ENCODE measurements at regions not wholly inside any gene's neighbourhood (a gene's known extent, or its start where the extent isn't known, plus 50 kb on each side); places are given as distances from the start of the nearest gene placed in this dataset.

DNA sequence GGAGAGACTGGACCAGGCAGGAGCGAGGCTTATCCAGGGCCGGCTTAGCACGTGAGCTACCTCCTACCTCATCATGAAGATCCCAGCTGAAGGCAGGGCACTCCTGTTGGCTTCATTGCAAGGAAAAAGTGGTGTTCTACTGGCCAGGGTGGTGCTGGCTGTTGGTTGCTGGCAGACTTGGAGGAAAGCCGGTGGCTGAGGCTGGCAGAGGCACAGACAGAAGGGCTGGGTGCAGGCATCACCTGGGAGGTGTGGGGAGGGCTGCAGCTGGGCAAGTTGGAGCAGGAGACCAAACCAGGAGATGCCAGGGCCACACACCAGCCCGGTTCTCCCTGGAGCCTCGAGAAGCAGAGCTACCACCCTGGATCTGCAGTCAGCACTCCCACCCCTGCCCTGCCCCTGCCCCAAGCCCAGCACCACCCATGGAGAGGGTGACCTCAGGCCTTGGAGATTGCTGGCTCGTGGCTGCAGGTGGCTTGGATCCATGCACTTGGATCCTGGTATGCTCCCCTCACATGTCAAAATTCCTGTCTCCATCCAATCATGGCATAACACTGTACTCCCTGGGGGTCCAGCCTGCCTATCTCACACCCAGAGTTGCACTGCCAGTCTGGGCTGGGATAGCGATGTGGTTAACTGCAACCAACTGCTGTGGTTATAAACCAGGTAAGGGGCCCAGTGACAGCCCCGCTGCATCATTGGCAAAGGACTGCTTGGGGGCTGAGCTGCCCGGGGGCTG lies 49.7 kb downstream of the GLI2 start:
- DNase-seq: no peak

DNA sequence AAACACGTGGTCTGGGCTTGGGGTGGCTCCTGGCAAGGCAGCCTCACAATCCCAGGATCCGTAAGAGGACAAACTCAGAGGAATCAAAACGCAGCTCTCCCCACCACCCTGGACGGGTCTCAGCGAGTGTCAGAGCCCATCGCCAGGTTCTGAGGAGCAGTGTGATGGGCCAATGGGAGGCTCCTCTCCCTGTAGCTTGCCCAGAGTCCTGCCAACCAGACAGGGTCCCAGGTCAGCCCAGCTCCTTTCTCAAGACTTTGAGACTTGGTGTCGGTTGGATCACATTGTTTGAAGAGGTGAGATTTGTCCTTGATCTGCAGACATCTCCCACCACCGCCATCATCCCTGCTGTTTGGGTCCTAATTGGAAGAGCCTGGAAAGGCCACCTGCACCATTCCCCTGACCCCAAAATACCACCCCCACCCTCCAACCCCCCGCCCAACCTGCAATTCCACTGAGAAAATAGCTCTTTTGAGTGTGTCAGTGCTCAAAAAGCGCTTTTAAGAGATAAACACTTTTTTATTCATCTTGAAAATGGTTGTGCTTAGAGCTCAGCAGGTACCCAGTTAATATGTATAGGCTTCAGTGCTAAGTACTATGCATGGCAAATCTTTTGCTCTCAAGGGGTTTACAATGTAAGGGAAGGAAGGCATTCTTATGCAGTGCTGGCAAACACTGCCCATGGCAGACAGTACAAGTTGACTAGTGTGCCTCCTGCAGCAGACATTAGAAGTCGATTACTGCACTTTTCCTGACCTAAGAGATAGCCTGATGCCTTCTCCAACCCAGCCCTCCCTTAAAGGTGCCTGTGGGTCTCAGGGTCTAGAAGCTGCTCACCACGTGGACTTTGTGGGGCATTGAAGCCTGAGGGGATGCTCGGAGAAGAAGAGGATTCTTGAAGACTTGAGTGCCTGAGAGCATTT lies 50.6 kb downstream of the GLI2 start:
- no peak for DNase-seq

GRCh38 chr2:120787111-120787821 lies 51.6 kb downstream of the GLI2 start:
- peak in 1 of 51 donors; percentile 14 for DNase-seq

GRCh38 chr2:120787822-120788700 lies 52.4 kb downstream of the GLI2 start:
- no peak for DNase-seq

GRCh38 chr2:120791243-120791961 lies 55.7 kb downstream of the GLI2 start:
- DNase-seq: no peak

DNA sequence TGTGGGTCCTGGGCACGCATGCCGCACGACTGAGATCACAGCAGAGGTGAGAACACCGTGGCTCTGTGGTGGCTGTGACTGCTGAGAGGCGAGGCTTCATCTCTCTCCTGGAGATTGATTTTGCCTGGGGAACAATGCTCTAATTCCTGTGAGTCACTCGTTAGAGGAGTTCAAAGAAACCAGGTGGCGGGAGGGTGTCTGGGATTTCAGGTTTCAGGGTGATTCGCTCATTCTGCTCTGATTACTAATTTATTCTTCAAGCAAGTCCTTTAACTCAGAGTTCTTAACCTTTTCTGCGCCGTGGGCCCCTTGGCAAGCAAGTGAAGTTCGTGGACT lies 56.3 kb downstream of the GLI2 start:
- DNase-seq: peak in 2 of 51 donors; percentile 4 to 36

GRCh38 chr2:120793682-120794403 lies 58.2 kb downstream of the GLI2 start:
- no peak for DNase-seq

DNA sequence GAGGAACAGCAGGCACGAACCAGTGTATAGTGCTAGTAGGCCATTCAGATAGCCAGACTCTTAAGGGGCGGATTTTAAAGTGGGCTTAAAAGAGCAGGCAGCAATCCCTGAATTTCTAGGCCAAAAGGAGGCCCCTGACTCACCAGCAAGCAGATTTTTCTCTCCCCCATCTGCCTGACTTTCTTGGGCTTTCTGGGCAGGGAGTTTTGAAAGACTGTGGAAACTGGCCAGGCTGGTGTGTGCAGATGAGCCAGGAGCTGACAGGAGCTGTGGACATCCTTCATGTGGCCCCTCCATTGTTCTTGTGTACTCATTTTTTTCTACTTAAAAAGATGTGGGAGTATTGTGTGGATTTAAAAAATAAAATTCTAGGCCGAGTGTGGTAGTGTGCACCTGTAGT lies 59.0 kb downstream of the GLI2 start:
- peak in 1 of 51 donors; percentile 4 for DNase-seq

DNA sequence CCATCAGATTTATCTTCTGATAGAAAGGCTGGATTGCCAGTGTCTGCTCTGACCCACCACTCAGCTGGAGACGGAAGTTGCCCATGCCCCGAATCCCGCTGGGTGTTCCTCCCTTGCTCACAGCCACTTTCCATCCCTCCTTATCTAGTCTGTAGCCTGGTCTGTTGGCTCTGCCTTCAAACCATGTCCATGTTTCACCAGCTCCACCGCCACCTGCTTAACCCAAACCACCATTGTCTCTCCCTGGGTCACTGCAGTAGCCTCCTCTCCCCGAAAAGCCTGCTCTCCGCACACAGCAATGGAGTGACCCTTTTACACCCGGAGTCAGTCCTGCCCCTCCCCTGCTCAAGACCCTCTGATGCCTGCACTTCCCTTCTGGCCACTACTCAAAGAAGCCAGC lies 60.4 kb downstream of the GLI2 start:
- no peak for DNase-seq

- peak in 11 of 51 donors; percentile 13 to 33 (median 23) for DNase-seq
Measured at GRCh38 chr2:120797421-120798221, 62.0 kb downstream of the GLI2 start.

GRCh38 chr2:120798567-120799247 lies 63.0 kb downstream of the GLI2 start:
- DNase-seq: no peak

DNA sequence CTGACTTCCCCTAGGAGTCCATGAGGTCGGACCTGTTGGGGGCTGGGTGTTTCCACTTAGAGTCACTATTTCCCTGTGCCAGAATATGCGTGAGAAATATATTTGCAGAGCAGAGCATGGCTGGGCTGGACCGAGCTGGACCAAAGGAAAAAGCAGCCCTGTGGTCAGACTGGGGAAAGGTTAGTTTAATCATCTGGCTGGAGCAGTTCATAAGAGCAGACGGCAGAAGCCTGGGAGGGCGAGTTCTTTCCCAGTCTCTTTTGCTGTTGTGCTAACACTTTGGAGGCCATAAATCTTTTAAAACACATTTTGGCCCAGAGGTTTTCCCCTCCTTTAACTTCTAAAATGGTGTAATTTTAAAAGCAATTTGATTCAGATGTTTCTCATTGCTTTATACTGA lies 66.5 kb downstream of the GLI2 start:
- DNase-seq: no peak

DNA sequence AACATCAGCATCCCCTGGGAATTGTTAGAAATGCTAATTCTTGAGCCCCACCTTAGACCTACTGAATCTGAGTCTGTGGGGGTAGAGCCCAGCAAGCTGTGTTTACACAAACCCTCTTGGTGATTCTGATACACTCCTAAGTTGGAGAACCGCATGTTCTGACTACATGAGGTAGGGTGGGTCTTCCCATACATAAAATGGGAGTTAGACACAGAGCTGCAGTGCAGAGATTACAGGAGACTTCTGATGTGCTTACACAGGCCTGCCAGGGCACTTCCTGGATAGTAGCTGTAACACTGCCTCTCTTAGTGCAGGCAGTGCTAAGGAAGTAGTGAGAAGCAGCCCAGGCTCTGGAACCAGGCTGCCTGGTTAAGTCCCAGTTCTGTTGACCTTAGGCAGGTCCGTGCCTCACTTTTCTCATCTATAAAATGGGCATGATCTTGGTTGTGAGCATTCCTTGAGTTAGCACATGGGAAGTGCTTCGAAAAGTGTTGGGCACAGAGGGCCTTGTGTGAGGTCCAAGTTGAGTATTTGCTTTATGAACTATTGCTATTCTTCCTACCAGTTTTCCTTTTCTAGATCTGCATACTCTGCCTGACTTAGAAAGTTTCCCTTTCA lies 67.3 kb downstream of the GLI2 start:
- DNase-seq: no peak

GRCh38 chr2:120803764-120804335 lies 68.2 kb downstream of the GLI2 start:
- no peak for DNase-seq

DNA sequence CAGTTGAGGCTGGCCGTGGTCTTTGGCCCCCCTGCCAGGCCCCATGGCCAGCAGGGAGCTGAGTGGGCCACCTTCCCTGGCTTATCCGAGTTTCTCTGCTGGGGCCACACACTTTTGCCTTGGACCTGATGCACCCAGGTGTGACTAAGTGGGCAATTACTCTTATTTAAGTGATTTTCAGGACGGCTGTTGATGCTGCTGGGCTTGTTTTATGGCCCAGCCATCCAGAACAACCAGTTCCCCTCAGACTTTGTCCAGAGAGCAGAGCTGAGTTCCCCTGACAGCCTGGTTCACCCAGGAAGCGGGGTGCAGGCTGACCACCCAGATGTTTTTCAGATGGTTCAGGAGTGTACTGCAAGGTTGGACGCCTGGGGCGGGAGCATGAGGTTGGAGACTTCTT lies 68.8 kb downstream of the GLI2 start:
- no peak for DNase-seq

DNA sequence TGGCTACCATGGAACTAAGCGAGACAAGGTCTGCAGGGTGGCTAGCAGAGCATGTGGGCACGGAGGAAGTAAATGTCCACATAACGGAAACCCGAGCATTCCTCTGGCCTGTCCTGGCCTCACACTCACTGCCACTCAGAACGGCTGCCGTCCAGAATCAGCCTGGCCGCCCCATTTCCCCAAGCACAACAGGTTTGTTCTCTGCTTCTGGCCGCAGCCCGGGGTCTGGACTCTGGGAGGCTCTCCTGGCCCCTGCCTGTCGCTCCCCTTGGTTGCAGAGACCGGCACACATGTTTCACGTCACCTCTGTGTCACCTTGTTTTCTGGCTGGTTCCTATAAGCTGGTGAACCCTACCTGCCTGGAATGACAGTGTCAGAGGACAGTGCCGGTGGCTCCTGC lies 69.3 kb downstream of the GLI2 start:
- DNase-seq: no peak

DNA sequence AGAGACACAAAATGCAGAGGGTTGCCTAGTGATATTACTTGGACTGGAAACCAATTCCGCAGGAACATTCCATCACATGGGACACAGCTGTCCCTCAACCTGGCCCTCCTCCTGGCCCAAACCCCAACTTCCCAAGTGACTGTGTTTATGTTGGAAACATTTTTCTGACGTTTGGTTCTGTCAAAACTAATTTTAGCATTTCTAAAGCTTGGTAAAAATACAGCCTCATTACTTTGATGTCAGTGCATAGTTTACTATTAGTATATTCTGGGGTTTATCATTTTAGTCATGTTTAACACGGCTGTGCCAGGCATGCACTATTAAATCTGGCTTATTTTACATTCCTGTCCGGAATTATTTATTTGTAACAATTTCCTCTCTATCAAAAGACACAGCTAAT lies 69.9 kb downstream of the GLI2 start:
- DNase-seq: no peak
